Amygdala (tissue), 56 donors: ENCODE measurements at regions not wholly inside any gene's neighbourhood (a gene's known extent, or its start where the extent isn't known, plus 50 kb on each side); places are given as distances from the start of the nearest gene placed in this dataset.
A peak's percentile ranks its signal among the peaks of the same experiment; 100 is the strongest.
"Not testable (repeated sequence)": the region's sequence is repeated elsewhere in the genome, so short reads cannot be mapped to it uniquely, and the experiment has no call there.

ENCODE experiments used
- DNase-seq, 56 donors: peaks; one replicate each; lab custom pipeline; 2025; lab: John Stamatoyannopoulos, UW

- DNase-seq = no peak
Measured at GRCh38 chrX:42290608-42291007, 367.3 kb upstream of the CASK start.

- no peak for DNase-seq
Measured at GRCh38 chrX:42289492-42290385, 366.4 kb upstream of the CASK start.

GRCh38 chrX:42285681-42286080, 362.3 kb upstream of the CASK start:
- DNase-seq = not testable (repeated sequence)

DNA sequence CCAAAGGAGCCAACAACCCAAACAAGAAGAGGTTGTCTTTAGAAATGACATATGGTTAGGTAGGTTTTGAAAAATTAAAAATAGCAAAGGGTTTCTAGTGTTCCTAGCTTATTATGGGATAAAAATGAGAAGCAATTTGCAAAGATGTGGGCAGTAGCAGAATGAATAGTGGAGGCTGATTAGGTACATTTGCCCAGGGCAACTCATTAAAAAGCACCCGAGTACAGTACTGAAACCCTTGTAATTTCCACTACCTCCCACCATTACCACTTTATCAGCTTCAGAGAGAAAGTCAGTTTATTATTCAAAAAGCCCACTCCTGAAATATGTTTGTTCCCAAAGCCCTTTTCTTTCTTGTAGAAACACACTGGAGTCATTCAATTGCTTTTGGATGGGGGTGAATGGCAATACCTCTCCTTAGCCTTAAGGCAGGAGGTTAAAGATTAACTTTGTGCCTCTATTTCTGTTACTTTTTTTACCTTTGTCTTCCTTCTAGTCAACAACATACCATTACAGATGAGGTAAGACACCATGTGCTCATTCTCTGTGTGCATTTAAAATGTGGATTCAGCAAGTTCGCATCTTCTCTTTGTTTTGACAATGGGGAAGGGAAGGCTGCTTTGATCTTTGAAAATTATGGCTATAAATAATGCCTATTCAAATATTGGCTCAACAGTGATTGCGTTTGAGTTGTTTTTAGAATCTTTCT, 353.8 kb upstream of the CASK start:
- DNase-seq = no peak

DNA sequence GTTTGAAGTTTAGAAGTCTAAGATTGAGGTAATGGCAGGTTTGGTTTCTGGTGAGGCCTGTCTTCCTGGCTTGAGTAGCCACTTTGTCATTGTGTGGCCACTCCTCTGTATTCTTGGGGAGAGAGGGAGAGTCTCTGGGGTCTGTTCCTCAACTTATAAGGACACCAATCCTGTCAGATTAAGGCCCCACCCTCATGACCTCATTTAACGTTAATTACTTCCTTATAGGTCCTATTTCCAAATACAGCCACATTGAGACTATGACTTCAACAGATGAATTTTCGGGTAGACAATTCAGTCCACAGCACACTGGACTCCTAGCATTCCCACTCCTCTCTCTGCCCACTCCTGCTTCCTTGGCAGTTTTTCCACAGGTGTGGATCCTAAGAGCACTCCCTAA, 350.8 kb upstream of the CASK start:
- no peak for DNase-seq

DNA sequence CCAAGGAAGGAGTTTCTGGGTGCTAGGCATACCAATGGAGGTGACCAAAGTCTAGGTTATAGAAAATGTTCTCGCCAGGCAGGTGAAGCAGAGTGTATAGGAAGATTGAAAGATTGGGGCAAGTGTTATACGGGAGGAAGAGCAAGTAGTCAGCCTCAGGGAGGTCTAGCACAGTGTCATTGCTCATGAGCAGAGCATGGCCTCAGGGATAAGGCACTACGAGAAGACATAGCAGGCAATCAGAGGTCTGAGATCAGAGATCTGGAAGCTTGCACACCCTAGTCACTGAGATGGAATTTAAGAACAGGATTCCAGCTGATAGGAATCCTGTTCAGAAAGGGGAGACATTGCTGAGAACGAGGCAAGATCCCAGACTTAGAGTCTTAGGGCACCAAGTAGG, 350.0 kb upstream of the CASK start:
- no peak for DNase-seq

- no peak for DNase-seq
Measured at GRCh38 chrX:42269186-42269585, 345.8 kb upstream of the CASK start.

DNA sequence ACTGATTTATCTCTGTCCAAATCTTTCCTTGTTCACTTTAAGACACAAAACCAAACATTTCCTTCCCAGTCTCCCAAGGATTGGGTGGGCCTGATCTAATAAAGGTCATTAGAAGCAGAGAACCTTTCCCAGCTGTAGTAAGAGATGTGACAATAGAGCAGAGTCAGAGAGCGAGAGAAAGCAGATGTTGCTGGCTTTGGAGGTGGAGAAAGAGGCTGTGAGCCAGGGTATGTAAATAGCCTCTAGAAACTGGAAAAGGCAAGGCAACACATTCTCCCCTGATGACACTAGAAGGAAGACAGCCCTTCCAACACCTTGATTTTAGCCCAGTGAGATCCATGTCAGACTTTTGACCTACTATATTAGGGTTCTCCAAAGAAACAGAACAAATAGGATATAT, 337.5 kb upstream of the CASK start:
- no peak for DNase-seq

- no peak for DNase-seq
Measured at GRCh38 chrX:42248226-42248625, 324.9 kb upstream of the CASK start.

DNA sequence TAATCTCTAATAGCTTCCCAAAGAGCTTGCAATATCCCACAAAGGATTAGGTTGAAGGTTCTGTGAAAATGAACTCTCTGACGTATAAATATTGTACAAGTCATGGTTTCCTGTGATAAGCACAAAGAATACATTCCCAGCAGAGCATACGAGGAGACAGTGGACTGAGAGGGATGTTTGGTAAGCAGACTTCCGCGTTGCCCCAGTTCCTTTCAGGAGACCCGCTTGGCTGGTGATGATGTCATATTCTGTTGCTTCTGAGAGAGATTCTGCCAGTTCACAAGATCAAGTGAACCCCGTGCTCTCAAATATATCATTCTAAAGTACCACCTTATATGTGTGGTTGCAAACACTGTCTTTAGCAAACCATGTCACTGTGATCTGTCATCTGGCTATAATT, 323.9 kb upstream of the CASK start:
- DNase-seq = no peak

DNA sequence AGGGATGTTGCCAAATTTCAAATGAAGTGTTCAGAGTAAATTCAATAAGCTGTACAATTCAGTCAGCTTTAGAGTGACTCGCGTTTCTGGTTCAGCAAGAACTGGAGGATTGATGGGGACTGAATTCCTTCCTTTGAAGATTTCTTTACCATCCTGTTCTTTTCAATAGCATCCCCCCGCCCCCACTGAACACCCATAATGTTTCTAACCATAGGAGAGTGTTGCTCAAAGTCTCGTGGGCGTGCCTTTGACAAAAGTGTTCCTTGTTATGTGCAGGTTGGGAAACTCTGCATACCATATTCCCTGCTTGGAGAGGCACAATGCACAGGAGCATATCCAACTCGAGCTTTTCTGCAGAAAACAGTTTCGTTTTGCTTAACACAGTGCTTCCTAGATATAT, 323.5 kb upstream of the CASK start:
- DNase-seq = peak in 1 of 56 donors; percentile 0

DNA sequence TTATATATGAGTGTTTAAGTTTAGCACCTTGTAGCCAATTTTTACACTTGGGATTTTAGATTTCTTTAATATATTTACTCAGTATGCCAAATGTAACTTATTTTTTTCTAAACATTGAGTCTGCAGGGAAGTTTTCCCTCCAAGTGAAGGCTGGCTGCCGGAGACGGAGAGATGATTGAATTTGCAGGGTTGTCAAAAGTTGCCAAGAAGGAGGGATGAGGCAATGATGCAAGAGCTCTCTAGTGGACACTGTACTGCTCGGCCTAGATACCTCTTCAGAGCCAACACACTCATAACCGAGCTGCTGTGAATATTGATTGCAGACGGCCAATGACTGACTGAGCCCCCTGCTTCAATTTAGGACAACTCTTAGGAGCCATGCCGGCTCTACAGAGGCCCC, 318.6 kb upstream of the CASK start:
- DNase-seq = no peak

GRCh38 chrX:42241421-42241820, 318.1 kb upstream of the CASK start:
- DNase-seq = no peak

GRCh38 chrX:42237956-42238355, 314.6 kb upstream of the CASK start:
- DNase-seq = no peak

DNA sequence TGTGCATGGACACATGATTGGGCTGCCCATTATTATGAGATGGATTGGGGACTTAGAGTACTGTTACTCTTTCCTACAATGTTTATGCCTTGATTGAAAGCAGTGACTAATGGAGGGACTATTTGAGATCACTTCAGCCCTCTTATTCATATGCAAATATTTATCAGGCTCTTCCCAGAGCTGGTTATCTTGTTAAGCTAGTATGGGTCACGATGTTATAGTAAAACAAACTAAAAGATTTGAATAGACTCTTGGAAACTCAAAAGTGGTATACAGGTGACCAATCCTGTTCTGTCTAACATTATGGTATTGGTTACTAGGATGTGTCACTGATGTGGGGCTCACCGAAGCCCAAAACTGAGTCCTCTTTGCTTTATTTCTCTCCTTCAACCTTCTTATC, 306.2 kb upstream of the CASK start:
- no peak for DNase-seq

GRCh38 chrX:42220666-42221065, 297.3 kb upstream of the CASK start:
- DNase-seq = no peak

GRCh38 chrX:42220083-42220482, 296.7 kb upstream of the CASK start:
- DNase-seq = no peak

GRCh38 chrX:42219231-42219630, 295.9 kb upstream of the CASK start:
- DNase-seq = no peak

- no peak for DNase-seq
Measured at GRCh38 chrX:42195506-42195905, 272.2 kb upstream of the CASK start.

DNA sequence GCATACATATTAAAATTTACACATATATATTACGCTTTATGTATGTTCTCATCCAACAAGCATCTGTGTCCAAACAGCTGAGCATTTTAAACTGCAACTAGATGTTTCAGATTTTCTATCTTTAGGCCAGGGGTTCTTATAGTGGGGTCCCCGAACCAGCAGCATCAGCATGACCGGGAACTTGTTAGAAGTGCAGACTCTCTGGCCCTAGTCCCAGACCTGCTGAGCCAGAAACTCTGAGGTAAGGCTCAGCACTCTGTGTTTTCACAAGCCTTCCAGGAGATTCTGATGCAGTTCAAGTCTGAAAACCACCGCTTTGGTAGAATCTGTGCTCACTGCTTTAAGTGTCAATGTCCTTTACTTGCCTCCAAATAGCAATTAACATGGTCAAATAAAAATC, 266.2 kb upstream of the CASK start:
- no peak for DNase-seq

DNA sequence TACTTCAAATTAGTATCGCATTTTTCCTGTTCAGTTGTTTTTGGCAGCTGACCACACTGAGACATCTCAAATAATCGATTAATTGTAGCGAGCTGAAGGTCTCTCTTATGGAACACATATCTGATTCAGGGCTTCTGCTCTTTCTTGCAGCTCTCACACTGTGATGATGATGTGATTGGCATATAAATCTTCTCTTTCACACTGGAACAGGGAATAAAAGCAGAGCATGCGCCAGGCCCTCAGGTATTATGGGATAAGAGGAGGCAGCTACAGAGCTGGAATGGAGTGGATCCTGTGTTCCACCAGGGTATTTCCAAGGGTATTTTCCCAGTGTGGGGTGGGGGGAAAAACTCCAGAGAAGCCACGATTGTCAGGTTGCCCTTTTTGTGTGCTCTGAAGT, 265.4 kb upstream of the CASK start:
- no peak for DNase-seq

- DNase-seq = peak in 1 of 56 donors; percentile 1
Measured at GRCh38 chrX:42176789-42177188, 253.4 kb upstream of the CASK start.
